Testis (tissue), 2 donors: ENCODE measurements at regions not wholly inside any gene's neighbourhood (a gene's known extent, or its start where the extent isn't known, plus 50 kb on each side); places are given as distances from the start of the nearest gene placed in this dataset.

Experiments
- CTCF ChIP-seq, 3 experiments: fragments of 450-650 bp in 2 of 3; fragments of 200-600 bp in 1 of 3; sonication (generic) in 1 of 3; IDR thresholded peaks; one replicate each; pipeline ENCODE4 v1.5.1; 2016 to 2019; ENCODE audit warnings: antibody characterized with exemption in 3 of 3, mild to moderate bottlenecking in 2 of 3, moderate library complexity in 1 of 3
- POLR2A ChIP-seq: fragments of 450-650 bp; IDR thresholded peaks from one replicate; pipeline ENCODE4 v1.6.1; 2017; ENCODE audit warnings: antibody characterized with exemption, mild to moderate bottlenecking, moderate library complexity

- TF ChIP-seq CTCF (IDR thresholded peaks at IDR 0.05): peak in 1 of 3 experiments; percentile 13
- TF ChIP-seq POLR2A: no peak
These were observed 212.4 kb downstream of the HSD17B3 start for GRCh38 chr9:96089452-96090085.
